NCI-H2029 (cell line): ENCODE measurements at regions not wholly inside any gene's neighbourhood (a gene's known extent, or its start where the extent isn't known, plus 50 kb on each side); places are given as distances from the start of the nearest gene placed in this dataset.

ENCODE experiments used
- DNase-seq: peaks from one replicate; lab custom pipeline; 2025; lab: John Stamatoyannopoulos, UW

DNA sequence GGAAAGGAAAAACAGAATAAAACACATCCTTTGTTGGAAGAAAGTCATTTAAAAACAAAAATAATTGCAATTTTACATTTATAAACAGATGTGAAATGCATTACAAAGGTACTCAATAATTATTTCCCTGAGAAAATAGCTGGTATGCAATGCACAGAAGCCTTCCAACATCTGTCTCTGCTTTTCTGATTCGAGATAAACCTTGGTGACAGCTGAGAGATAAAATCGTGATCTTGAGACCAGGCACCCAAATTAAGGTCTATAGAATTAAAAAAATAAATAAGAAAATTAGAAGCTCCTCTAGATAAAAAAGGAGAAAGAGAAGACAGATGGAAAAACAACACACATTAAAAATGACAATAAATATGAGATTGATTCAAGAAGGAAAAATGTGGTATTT lies 544.0 kb downstream of the SPRY1 start:
- DNase-seq = no peak

DNA sequence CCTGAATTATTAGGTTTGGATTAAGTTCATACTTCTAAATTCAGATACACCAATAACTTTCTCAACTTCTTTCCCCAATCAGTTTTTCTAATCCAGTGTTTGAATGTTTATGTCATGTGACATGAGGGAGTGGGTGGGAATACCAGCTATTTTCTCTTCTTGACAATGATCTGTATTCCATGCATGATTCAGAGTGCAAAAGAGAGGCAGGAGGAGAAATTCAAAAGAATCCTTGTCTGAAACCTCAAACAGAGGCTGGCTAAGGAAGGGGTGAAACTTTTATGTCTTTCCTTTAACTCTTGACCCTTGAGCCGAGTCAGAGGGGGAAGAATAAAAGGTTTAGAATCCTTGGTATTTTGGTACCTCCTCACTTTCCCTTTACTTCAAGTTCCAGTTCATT lies 544.7 kb downstream of the SPRY1 start:
- no peak for DNase-seq

GRCh38 chr4:123943976-123944375 lies 547.4 kb downstream of the SPRY1 start:
- DNase-seq = no peak

DNA sequence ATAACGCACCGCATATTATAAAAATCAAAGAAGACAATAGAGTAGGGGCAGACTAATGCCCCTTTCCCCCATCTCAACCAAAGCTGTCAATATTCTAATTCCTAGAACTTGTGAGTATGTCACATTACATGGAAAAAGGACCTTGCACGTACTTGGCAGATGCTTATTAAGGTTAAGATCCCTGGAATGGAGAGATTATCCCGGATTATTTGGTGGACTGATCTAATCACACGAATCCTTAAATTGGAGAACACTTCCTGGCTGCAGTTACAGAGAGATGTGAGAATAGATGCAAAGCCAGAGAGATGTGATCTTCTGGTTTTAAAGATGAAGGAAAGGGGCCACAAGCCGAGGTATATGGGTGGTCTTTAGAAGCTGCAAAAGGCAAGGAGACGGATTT lies 548.7 kb downstream of the SPRY1 start:
- no peak for DNase-seq

GRCh38 chr4:123950530-123950929 lies 553.9 kb downstream of the SPRY1 start:
- no peak for DNase-seq

- no peak for DNase-seq
Measured at GRCh38 chr4:123952530-123953274, 556.1 kb downstream of the SPRY1 start.

DNA sequence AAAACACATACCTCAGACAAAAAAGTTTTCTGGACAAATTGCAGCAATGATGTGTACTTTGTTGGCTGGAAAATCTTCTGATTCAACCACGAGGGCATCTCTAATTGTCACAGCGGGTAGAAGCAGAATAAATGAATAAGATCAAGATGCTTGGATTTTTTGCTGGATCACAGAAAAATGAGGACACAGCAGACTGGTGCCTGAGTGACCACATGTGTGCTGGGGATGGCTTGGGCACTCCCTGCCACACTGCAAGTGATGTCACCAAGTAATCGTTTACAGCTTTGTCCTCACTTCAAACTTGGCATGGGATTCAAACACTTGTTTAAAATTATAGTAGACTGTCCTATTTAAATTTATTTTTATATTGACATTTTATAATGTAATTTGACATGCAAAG lies 557.0 kb downstream of the SPRY1 start:
- no peak for DNase-seq

GRCh38 chr4:123954220-123954619 lies 557.6 kb downstream of the SPRY1 start:
- DNase-seq = no peak

- no peak for DNase-seq
Measured at GRCh38 chr4:123955167-123955800, 558.7 kb downstream of the SPRY1 start.

- DNase-seq = no peak
Measured at GRCh38 chr4:123956204-123956603, 559.6 kb downstream of the SPRY1 start.

GRCh38 chr4:123966990-123967769 lies 570.6 kb downstream of the SPRY1 start:
- no peak for DNase-seq

DNA sequence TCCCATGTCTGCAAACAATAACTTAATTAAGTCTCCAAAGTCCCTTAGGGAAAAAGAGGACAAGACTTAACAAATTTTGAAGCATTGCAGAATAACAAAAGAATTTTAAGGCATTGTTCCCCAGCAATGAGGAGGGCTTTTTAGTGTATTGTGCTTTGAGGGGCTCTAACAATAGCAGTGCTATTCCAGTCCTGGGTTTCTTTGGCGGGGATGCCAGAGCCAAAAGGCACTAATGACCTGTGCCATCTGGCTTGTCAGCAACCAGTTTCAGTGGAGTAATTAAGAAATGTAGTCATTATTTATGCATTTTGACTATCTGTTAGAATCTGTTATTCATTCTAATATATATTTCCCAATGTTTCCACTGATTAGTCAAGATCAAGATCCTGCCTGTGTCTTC lies 575.4 kb downstream of the SPRY1 start:
- no peak for DNase-seq

DNA sequence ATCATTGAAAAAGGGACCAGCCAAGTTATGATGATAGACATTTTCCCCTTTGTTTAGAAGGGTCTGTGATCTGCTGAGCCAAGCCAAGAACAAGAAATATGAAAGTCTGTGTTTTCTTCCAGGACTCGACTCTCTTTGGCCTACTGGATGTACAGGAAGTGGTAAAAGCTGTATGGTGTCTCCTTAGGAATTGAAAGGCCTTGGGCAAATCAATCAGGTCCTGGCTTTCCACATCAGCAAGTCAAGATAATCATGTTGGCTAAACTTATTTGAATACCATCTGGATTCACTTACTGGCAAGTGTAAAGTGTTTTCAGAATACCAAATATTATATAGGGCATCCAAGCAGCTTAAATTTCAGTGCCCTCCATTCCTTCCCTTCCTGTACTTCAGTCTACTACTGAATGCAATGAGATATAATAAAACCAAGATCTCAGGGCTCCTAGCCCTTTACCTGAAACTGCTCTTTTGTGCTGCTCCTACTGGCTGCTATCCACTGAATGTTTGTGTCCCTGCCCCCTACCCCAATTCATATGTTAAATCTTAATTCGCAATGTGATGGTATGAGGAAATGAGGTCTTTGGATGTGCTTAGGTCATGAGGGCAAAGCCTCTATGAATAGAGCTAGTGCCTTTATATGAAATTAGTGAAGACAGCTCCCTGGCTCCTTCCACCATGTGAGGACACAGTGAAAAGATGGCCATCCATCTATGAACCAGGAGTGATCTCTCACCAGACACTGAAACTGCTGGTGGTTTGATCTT lies 578.0 kb downstream of the SPRY1 start:
- no peak for DNase-seq

GRCh38 chr4:123976285-123976684 lies 579.7 kb downstream of the SPRY1 start:
- no peak for DNase-seq

GRCh38 chr4:123976819-123977218 lies 580.2 kb downstream of the SPRY1 start:
- DNase-seq = no peak

GRCh38 chr4:123977641-123978081 lies 581.1 kb downstream of the SPRY1 start:
- no peak for DNase-seq

DNA sequence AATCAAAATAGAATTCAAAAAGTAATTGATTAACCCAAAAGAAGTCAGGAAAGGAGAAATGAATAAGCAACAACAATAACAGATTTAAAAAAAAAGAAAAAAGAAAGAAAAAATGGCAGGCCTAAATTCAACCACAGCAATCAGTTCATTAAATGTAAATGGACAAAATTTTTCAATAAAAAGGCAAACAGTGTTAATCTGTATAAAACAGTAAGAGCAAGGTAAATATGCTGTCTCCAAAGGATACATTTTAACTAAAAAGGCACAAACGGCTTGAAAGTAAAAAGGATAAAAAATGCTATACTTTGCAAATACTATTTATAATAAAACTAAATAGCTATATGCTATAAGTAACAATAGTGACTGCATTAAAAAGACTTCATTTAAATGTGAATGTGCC lies 582.0 kb downstream of the SPRY1 start:
- no peak for DNase-seq

- no peak for DNase-seq
Measured at GRCh38 chr4:123980736-123981300, 584.2 kb downstream of the SPRY1 start.

DNA sequence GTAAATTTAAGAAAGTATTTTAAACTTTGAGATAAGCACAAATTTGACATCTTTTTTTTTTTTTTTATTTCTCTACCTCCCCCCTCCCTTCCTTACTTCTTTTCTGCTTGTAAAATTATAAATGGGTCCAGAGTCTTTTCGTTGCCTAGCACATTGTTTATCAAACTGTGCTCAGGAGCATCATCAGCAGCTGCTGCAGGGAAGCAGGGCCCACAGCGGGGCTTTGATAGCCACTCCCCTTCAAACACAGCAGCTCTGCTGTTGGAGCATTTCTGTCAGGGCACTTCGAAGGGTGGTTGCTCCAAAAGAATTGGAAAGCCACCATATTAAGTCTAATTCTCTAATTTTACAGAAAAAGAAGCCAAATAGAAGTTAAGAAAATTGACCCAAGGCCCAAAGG lies 588.3 kb downstream of the SPRY1 start:
- no peak for DNase-seq

GRCh38 chr4:123986268-123986798 lies 589.7 kb downstream of the SPRY1 start:
- no peak for DNase-seq

DNA sequence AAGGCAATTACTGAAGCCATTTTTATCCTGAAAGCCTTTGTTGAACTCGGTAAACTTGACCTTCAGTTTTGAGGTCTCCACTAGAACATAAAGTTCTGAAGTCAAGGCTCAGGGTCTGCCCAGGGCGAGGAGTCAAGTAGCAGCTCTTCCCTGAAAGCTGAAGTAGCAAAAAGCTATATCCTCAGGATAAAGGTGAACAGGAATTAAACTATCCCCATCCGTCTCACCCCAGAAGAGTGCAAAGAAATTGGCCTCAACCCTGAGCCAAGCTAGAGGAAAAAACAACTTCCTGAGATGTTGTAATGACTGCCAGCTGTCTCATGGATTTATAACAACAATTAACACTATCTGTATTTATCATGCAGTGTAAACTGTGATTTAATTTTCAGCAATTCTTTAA lies 590.8 kb downstream of the SPRY1 start:
- DNase-seq = no peak
